ENCODE measurements at regions not wholly inside any gene's neighbourhood (a gene's known extent, or its start where the extent isn't known, plus 50 kb on each side); places are given as distances from the start of the nearest gene placed in this dataset.
A peak's percentile ranks its signal among the peaks of the same experiment; 100 is the strongest.

DNA sequence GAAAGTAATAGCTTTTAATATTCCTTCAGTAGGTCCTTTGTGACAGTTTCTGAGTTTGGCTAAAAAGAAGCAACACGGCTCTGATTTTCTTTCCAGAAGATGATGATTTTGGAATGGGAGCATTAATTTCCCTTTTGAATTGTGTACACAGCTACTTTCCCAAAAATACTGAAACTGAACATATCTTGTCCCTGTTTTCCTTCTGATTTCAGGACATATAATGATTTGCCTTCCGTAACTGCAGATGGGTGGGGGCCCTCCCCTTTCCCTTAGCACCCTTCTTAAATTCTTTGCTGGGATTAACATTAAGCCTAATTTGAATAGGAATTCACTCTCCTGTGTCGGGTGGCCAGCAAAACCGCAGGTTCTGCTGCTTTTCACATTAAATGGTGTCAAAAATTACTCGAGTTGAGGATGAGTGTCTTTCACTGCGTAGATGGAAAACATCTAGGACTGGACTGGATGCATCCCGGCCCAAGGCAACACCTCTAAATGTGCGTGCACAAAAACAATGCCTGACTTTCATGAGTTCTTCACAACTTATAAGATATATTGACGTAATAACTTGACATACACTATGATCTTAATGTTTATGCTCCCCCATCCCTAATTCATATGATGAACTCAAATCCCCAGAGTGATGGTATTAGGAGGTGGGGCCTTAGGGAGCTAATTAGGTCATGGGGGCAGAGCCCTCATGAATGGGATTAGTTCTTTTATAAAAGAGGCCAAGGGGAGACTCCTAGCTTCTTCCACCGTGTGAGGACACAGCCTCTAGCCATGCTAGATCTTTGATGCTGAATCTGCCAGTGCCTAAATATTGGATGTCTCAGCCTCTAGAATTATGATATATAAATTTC is 158.1 kb downstream of the AEBP2 start:
- Histone ChIP-seq H3K9me3 (ENCODE audit: control insufficient read depth, low read length) (no peaks in the 10 kb centered on the region), H3K36me3 (ENCODE audit: control insufficient read depth, insufficient read depth, low read length) (no peaks in the 10 kb centered on the region), H3K27ac (ENCODE audit: low read depth, low read length, severe bottlenecking) (no peak overlapping the region), H3K4me3 (ENCODE audit: extremely low read depth, insufficient read depth, low read length, poor library complexity, severe bottlenecking) (no peak overlapping the region), H3K4me1 (ENCODE audit: control insufficient read depth, insufficient read depth, low read length, poor library complexity, severe bottlenecking) (no peaks in the 10 kb centered on the region)
- 51 to 61% methylated on average over 5 to 8 of the region's 10 CpGs for WGBS, 2 experiments (ENCODE audit: insufficient coverage in 2 of 2)

DNA sequence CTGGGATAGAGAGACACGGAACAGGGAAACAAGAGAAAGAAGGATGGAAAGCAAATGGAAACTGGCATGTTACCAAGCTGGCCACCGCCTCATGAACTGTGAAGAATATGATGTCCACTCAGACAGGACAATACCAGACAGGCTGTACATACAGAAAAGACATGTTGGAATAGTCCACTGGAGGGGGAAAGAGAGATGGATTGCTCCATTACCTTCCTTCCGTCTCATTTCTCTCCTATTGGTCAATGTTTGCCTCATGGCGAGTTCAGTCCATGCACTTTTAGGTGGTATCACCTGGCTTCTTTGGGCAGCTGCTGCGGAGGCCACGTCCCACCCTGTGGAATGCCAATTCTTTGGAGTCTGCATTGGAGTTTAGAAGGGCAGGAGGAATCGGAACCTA is 166.4 kb downstream of the AEBP2 start:
- H3K4me3 ChIP-seq (ENCODE audit: extremely low read depth, insufficient read depth, low read length, poor library complexity, severe bottlenecking), result no peak overlapping the region
- no peak overlapping the region for H3K27ac ChIP-seq (ENCODE audit: low read depth, low read length, severe bottlenecking)
- WGBS, 2 experiments (ENCODE audit: insufficient coverage in 2 of 2), result 87 to 89% methylated on average over 5 to 6 of the region's 7 CpGs
- no peaks in the 10 kb centered on the region for H3K9me3 ChIP-seq (ENCODE audit: control insufficient read depth, low read length)
- H3K4me1 ChIP-seq (ENCODE audit: control insufficient read depth, insufficient read depth, low read length, poor library complexity, severe bottlenecking), result no peaks in the 10 kb centered on the region
- H3K36me3 ChIP-seq (ENCODE audit: control insufficient read depth, insufficient read depth, low read length), result no peaks in the 10 kb centered on the region

GRCh38 chr12:19608039-19608438 is 168.7 kb downstream of the AEBP2 start:
- Histone ChIP-seq H3K9me3 (ENCODE audit: control insufficient read depth, low read length) (no peaks in the 10 kb centered on the region), H3K4me1 (ENCODE audit: control insufficient read depth, insufficient read depth, low read length, poor library complexity, severe bottlenecking) (no peaks in the 10 kb centered on the region), H3K27ac (ENCODE audit: low read depth, low read length, severe bottlenecking) (no peak overlapping the region), H3K36me3 (ENCODE audit: control insufficient read depth, insufficient read depth, low read length) (no peaks in the 10 kb centered on the region), H3K4me3 (ENCODE audit: extremely low read depth, insufficient read depth, low read length, poor library complexity, severe bottlenecking) (no peak overlapping the region)
- WGBS, 2 experiments (ENCODE audit: insufficient coverage in 2 of 2), result no CpG with 5 or more reads among the region's 1 CpG

- 95 to 98% methylated on average over 5 of the region's 6 CpGs for WGBS, 2 experiments (ENCODE audit: insufficient coverage in 2 of 2)
- no peaks in the 10 kb centered on the region for H3K9me3 ChIP-seq (ENCODE audit: control insufficient read depth, low read length)
- no peaks in the 10 kb centered on the region for H3K4me1 ChIP-seq (ENCODE audit: control insufficient read depth, insufficient read depth, low read length, poor library complexity, severe bottlenecking)
- no peaks in the 10 kb centered on the region for H3K36me3 ChIP-seq (ENCODE audit: control insufficient read depth, insufficient read depth, low read length)
- H3K4me3 ChIP-seq (ENCODE audit: extremely low read depth, insufficient read depth, low read length, poor library complexity, severe bottlenecking), result no peak overlapping the region
- H3K27ac ChIP-seq (ENCODE audit: low read depth, low read length, severe bottlenecking), result no peak overlapping the region
Measured at GRCh38 chr12:19613051-19613535, 173.8 kb downstream of the AEBP2 start.

GRCh38 chr12:19614601-19615383 is 175.5 kb downstream of the AEBP2 start:
- H3K36me3 ChIP-seq (ENCODE audit: control insufficient read depth, insufficient read depth, low read length), result no peaks in the 10 kb centered on the region
- H3K4me1 ChIP-seq (ENCODE audit: control insufficient read depth, insufficient read depth, low read length, poor library complexity, severe bottlenecking), result no peaks in the 10 kb centered on the region
- WGBS, 2 experiments (ENCODE audit: insufficient coverage in 2 of 2), result 90 to 100% methylated on average over 1 to 2 of the region's 6 CpGs
- H3K9me3 ChIP-seq (ENCODE audit: control insufficient read depth, low read length), result no peaks in the 10 kb centered on the region
- H3K27ac ChIP-seq (ENCODE audit: low read depth, low read length, severe bottlenecking), result no peak overlapping the region
- H3K4me3 ChIP-seq (ENCODE audit: extremely low read depth, insufficient read depth, low read length, poor library complexity, severe bottlenecking), result no peak overlapping the region

DNA sequence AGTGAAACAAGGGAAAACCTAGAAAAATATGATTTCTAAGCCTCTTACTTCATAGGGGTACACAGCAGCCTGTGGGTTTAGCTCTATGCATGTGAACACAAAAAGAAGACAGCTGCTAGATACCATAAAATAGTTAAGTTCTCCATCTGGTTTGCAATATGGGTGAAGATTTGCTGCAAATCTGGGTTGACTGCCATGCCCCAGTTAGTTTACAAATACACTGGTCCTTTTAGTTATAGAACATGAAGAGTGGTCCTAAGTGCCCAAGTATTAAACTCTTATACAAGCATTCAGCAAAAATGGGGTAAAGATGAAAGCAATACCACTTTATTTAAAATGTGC is 176.1 kb downstream of the AEBP2 start:
- H3K9me3 ChIP-seq (ENCODE audit: control insufficient read depth, low read length), result no peaks in the 10 kb centered on the region
- no peaks in the 10 kb centered on the region for H3K4me1 ChIP-seq (ENCODE audit: control insufficient read depth, insufficient read depth, low read length, poor library complexity, severe bottlenecking)
- H3K36me3 ChIP-seq (ENCODE audit: control insufficient read depth, insufficient read depth, low read length), result no peaks in the 10 kb centered on the region

GRCh38 chr12:19616781-19617180 is 177.5 kb downstream of the AEBP2 start:
- no peaks in the 10 kb centered on the region for H3K9me3 ChIP-seq (ENCODE audit: control insufficient read depth, low read length)
- H3K4me3 ChIP-seq (ENCODE audit: extremely low read depth, insufficient read depth, low read length, poor library complexity, severe bottlenecking), result no peak overlapping the region
- no peaks in the 10 kb centered on the region for H3K36me3 ChIP-seq (ENCODE audit: control insufficient read depth, insufficient read depth, low read length)
- no peaks in the 10 kb centered on the region for H3K4me1 ChIP-seq (ENCODE audit: control insufficient read depth, insufficient read depth, low read length, poor library complexity, severe bottlenecking)
- 92 to 95% methylated on average over 15 of the region's 15 CpGs for WGBS, 2 experiments (ENCODE audit: insufficient coverage in 2 of 2)
- H3K27ac ChIP-seq (ENCODE audit: low read depth, low read length, severe bottlenecking), result no peak overlapping the region

More for the DNA sequence above, 176.1 kb downstream of the AEBP2 start:
- Histone ChIP-seq H3K27ac (ENCODE audit: low read depth, low read length, severe bottlenecking) (no peak overlapping the region), H3K4me3 (ENCODE audit: extremely low read depth, insufficient read depth, low read length, poor library complexity, severe bottlenecking) (no peak overlapping the region)

- Histone ChIP-seq H3K4me3 (ENCODE audit: extremely low read depth, insufficient read depth, low read length, poor library complexity, severe bottlenecking) (no peak overlapping the region), H3K27ac (ENCODE audit: low read depth, low read length, severe bottlenecking) (no peak overlapping the region), H3K36me3 (ENCODE audit: control insufficient read depth, insufficient read depth, low read length) (no peaks in the 10 kb centered on the region), H3K9me3 (ENCODE audit: control insufficient read depth, low read length) (no peaks in the 10 kb centered on the region), H3K4me1 (ENCODE audit: control insufficient read depth, insufficient read depth, low read length, poor library complexity, severe bottlenecking) (peaks cover 8% of the 10 kb centered on the region)
- WGBS, 2 experiments (ENCODE audit: insufficient coverage in 2 of 2), result 100% methylated on average over 4 to 7 of the region's 7 CpGs
Measured at GRCh38 chr12:19620222-19620621, 180.9 kb downstream of the AEBP2 start.

- H3K9me3 ChIP-seq (ENCODE audit: control insufficient read depth, low read length), result peaks cover 4% of the 10 kb centered on the region
- no peaks in the 10 kb centered on the region for H3K36me3 ChIP-seq (ENCODE audit: control insufficient read depth, insufficient read depth, low read length)
- peaks cover 8% of the 10 kb centered on the region for H3K4me1 ChIP-seq (ENCODE audit: control insufficient read depth, insufficient read depth, low read length, poor library complexity, severe bottlenecking)
- no peak overlapping the region for H3K4me3 ChIP-seq (ENCODE audit: extremely low read depth, insufficient read depth, low read length, poor library complexity, severe bottlenecking)
- peak overlapping the region; percentile 45 for H3K27ac ChIP-seq (ENCODE audit: low read depth, low read length, severe bottlenecking)
- WGBS, 2 experiments (ENCODE audit: insufficient coverage in 2 of 2), result 95 to 98% methylated on average over 4 of the region's 9 CpGs
Measured at GRCh38 chr12:19623751-19624399, 184.6 kb downstream of the AEBP2 start.

DNA sequence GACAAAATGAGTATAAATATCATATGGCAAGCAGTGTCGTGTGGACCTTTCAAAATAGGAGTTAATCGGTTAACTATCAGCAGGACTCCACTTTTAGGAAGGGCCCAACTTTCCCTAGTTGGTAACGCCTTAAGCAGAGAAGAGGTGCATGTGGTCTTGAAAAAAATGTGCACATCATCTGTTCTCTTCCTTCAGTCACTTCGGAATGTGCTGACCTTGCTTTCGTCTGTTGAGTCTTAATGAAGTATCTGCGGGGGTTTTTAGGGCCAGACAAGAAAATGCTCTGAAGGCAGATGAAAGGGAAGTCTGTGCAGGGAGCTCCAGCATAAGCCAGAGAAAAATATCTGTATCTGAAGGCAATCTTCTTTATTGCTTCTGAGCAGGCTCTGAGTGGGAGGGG is 185.2 kb downstream of the AEBP2 start:
- no peak overlapping the region for H3K4me3 ChIP-seq (ENCODE audit: extremely low read depth, insufficient read depth, low read length, poor library complexity, severe bottlenecking)
- WGBS, 2 experiments (ENCODE audit: insufficient coverage in 2 of 2), result 81 to 93% methylated on average over 4 of the region's 6 CpGs
- H3K36me3 ChIP-seq (ENCODE audit: control insufficient read depth, insufficient read depth, low read length), result no peaks in the 10 kb centered on the region
- peaks cover 4% of the 10 kb centered on the region for H3K9me3 ChIP-seq (ENCODE audit: control insufficient read depth, low read length)
- H3K27ac ChIP-seq (ENCODE audit: low read depth, low read length, severe bottlenecking), result peak overlapping the region; percentile 45
- H3K4me1 ChIP-seq (ENCODE audit: control insufficient read depth, insufficient read depth, low read length, poor library complexity, severe bottlenecking), result peaks cover 8% of the 10 kb centered on the region
